HCT116 (cell line): ENCODE measurements at regions not wholly inside any gene's neighbourhood (a gene's known extent, or its start where the extent isn't known, plus 50 kb on each side); places are given as distances from the start of the nearest gene placed in this dataset.

ENCODE experiments used
- ATAC-seq: fragments of 200-7000 bp; cut with Tn5 transposase; 2 replicates; pipeline ENCODE4 v1.9.1; 2020; ENCODE audit warnings: mild to moderate bottlenecking, moderate library complexity
- BruUV-seq: library from RNA; stranded (reverse); fragments of 400-500 nt; replicated peaks from 2 replicates; lab custom pipeline; 2021; lab: Mats Ljungman, UMichigan
- CTCF ChIA-PET: fragments of 300-600 bp; sonication (Branson Sonifier 250); formaldehyde crosslinking; loops from one replicate; lab custom pipeline; 2021; ENCODE audit warnings: antibody characterized with exemption; lab: Charles Lee
- POLR2A ChIA-PET: fragments of 300-600, 350-600 bp; sonication (Branson Sonifier 250); formaldehyde crosslinking; loops from one replicate; lab custom pipeline; 2021; ENCODE audit warnings: antibody characterized with exemption; lab: Charles Lee
- RAD21 ChIA-PET, 2 experiments: fragments of 300-600 bp; sonication (Branson Sonifier 250); formaldehyde crosslinking; loops; one replicate each; lab custom pipeline; 2023; ENCODE audit warnings: low total read pairs in 2 of 2; ENCODE audit not compliant: uncharacterized antibody in 2 of 2, unreplicated experiment in 2 of 2, low non-redundant PET in 1 of 2; lab: Charles Lee
- DNase-seq: peaks from one replicate; pipeline ENCODE4 v3.0.0-alpha.2; 2010; ENCODE audit warnings: low read depth, low spot score
- H2AFZ ChIP-seq: fragments of 200-600 bp; shearing (Covaris generic), sonication (generic); 2 replicates; pipeline ENCODE4 v1.6.1; 2017; ENCODE audit warnings: low read depth, mixed run types, mixed read lengths, antibody characterized with exemption, low read length; ENCODE audit not compliant: poor library complexity, severe bottlenecking
- H3K27ac ChIP-seq: 2 replicates; pipeline ENCODE4 v1.5.1; 2012; ENCODE audit warnings: low read depth, low read length
- H3K27me3 ChIP-seq: fragments of 200-600 bp; sonication (generic); 2 replicates; pipeline ENCODE4 v1.6.1; 2016; ENCODE audit warnings: mixed run types, low read length, mixed read lengths; ENCODE audit not compliant: insufficient read depth
- H3K36me3 ChIP-seq, 2 experiments: fragments of 200-500 bp in 1 of 2; fragments of 200-600 bp in 1 of 2; sonication (Bioruptor generic) in 1 of 2; sonication (generic) in 1 of 2; 2 replicates each; pipeline versions ENCODE4 v1.5.1 to v1.6.1; 2014 to 2016; ENCODE audit warnings: low read length in 2 of 2, inconsistent platforms in 1 of 2, mixed read lengths in 1 of 2, mixed run types in 1 of 2; ENCODE audit not compliant: insufficient read depth in 2 of 2, control insufficient read depth in 1 of 2
- H3K4me1 ChIP-seq, 2 experiments: fragments of 200-600 bp in 1 of 2; sonication (generic) in 1 of 2; 2 replicates each; pipeline versions ENCODE4 v1.5.1 to v1.6.1; 2012 to 2017; ENCODE audit warnings: low read length in 2 of 2, inconsistent platforms in 1 of 2, mild to moderate bottlenecking in 1 of 2, mixed read lengths in 1 of 2, mixed run types in 1 of 2, moderate library complexity in 1 of 2; ENCODE audit not compliant: insufficient read depth in 2 of 2, control insufficient read depth in 1 of 2
- H3K4me2 ChIP-seq: fragments of 200-600 bp; sonication (generic); 2 replicates; pipeline ENCODE4 v1.6.1; 2017; ENCODE audit warnings: mixed run types, low read length, mixed read lengths
- H3K4me3 ChIP-seq, 2 experiments: fragments of 200-600 bp in 1 of 2; sonication (generic) in 1 of 2; replicated peaks in 1 of 2; 2 replicates each; pipeline ENCODE4 v1.5.1; 2011 to 2016; ENCODE audit warnings: low read length in 2 of 2, control low read depth in 1 of 2, low read depth in 1 of 2, mild to moderate bottlenecking in 1 of 2, mixed read lengths in 1 of 2, mixed run types in 1 of 2
- H3K79me2 ChIP-seq: fragments of 200-600 bp; sonication (generic); 2 replicates; pipeline ENCODE4 v1.6.1; 2017; ENCODE audit warnings: mild to moderate bottlenecking, mixed run types, low read length, moderate library complexity, mixed read lengths; ENCODE audit not compliant: insufficient read depth
- H3K9ac ChIP-seq: fragments of 200-600 bp; sonication (generic); 2 replicates; pipeline ENCODE4 v1.6.1; 2016; ENCODE audit warnings: low read length, mixed read lengths
- H3K9me2 ChIP-seq: fragments of 200-600 bp; sonication (generic), shearing (Covaris generic); 2 replicates; pipeline ENCODE4 v1.6.1; 2017; ENCODE audit warnings: mixed run types, mild to moderate bottlenecking, moderate library complexity; ENCODE audit not compliant: insufficient read depth
- H3K9me3 ChIP-seq, 2 experiments: fragments of 200-500 bp in 1 of 2; fragments of 200-600 bp in 1 of 2; sonication (Bioruptor generic) in 1 of 2; sonication (generic) in 1 of 2; 2 replicates each; pipeline ENCODE4 v1.6.1; 2014 to 2017; ENCODE audit warnings: low read length in 2 of 2, mixed read lengths in 2 of 2, inconsistent platforms in 1 of 2, low read depth in 1 of 2, mild to moderate bottlenecking in 1 of 2, mixed run types in 1 of 2, moderate library complexity in 1 of 2; ENCODE audit not compliant: control insufficient read depth in 1 of 2, insufficient read depth in 1 of 2
- H4K20me1 ChIP-seq: fragments of 200-600 bp; sonication (generic), shearing (Covaris generic); 2 replicates; pipeline ENCODE4 v1.6.1; 2017; ENCODE audit warnings: mixed run types, mild to moderate bottlenecking, moderate library complexity; ENCODE audit not compliant: insufficient read depth
- ATF3 ChIP-seq: IDR thresholded peaks from 2 replicates; pipeline ENCODE4 v1.6.1; 2012
- CEBPB ChIP-seq: IDR thresholded peaks from 2 replicates; pipeline ENCODE4 v1.6.1; 2012; ENCODE audit warnings: low read depth
- CTCF ChIP-seq, 3 experiments: fragments of 200-600 bp in 1 of 3; sonication (generic) in 1 of 3; IDR thresholded peaks in 2 of 3; conservative IDR thresholded peaks in 1 of 3; 2 replicates each; pipeline ENCODE4 v1.5.1; 2012 to 2017; ENCODE audit warnings: low read depth in 2 of 3, low read length in 2 of 3, antibody characterized with exemption in 1 of 3, borderline replicate concordance in 1 of 3, control low read depth in 1 of 3, mild to moderate bottlenecking in 1 of 3, mixed read lengths in 1 of 3, mixed run types in 1 of 3, moderate library complexity in 1 of 3; ENCODE audit not compliant: insufficient read depth in 1 of 3
- EGR1 ChIP-seq: IDR thresholded peaks from 2 replicates; pipeline ENCODE4 v1.6.1; 2012; ENCODE audit warnings: low read depth
- EZH2phosphoT487 ChIP-seq: fragments of 200-600 bp; IDR thresholded peaks from 2 replicates; pipeline ENCODE4 v1.6.1; 2018; ENCODE audit warnings: antibody characterized with exemption, borderline replicate concordance
- FOSL1 ChIP-seq: IDR thresholded peaks from 2 replicates; pipeline ENCODE4 v1.6.1; 2012; ENCODE audit warnings: low read depth
- JUND ChIP-seq: IDR thresholded peaks from 2 replicates; pipeline ENCODE4 v1.6.1; 2012
- MAX ChIP-seq: IDR thresholded peaks from 2 replicates; pipeline ENCODE4 v1.6.1; 2012
- POLR2A ChIP-seq: IDR thresholded peaks from 2 replicates; pipeline ENCODE4 v1.7.0; 2011; ENCODE audit warnings: borderline replicate concordance; ENCODE audit not compliant: insufficient read depth, insufficient read length; ENCODE audit errors: extremely low read depth
- POLR2AphosphoS5 ChIP-seq: IDR thresholded peaks from 2 replicates; pipeline ENCODE4 v1.6.1; 2011; ENCODE audit warnings: mild to moderate bottlenecking, low read depth, low read length, moderate library complexity
- RAD21 ChIP-seq: IDR thresholded peaks from 2 replicates; pipeline ENCODE4 v1.6.1; 2012; ENCODE audit warnings: low read depth, mild to moderate bottlenecking
- REST ChIP-seq: IDR thresholded peaks from 2 replicates; pipeline ENCODE4 v1.6.1; 2012; ENCODE audit warnings: low read depth
- SIN3A ChIP-seq: IDR thresholded peaks from 2 replicates; pipeline ENCODE4 v1.6.1; 2012; ENCODE audit warnings: low read depth
- SP1 ChIP-seq: IDR thresholded peaks from 2 replicates; pipeline ENCODE4 v1.6.1; 2012; ENCODE audit warnings: low read depth
- SRF ChIP-seq: IDR thresholded peaks from 2 replicates; pipeline ENCODE4 v1.6.1; 2012; ENCODE audit warnings: low read depth
- TCF7L2 ChIP-seq: IDR thresholded peaks from 2 replicates; pipeline ENCODE4 v1.7.0; 2011; ENCODE audit warnings: borderline replicate concordance, inconsistent platforms; ENCODE audit not compliant: insufficient read depth, insufficient read length; ENCODE audit errors: extremely low read depth
- YY1 ChIP-seq: IDR thresholded peaks from 2 replicates; pipeline ENCODE4 v1.6.1; 2011; ENCODE audit warnings: low read length, low read depth, moderate library complexity, mild to moderate bottlenecking; ENCODE audit not compliant: insufficient replicate concordance; ENCODE audit errors: extremely low read depth
- ZBTB33 ChIP-seq: IDR thresholded peaks from 2 replicates; pipeline ENCODE4 v1.6.1; 2011; ENCODE audit warnings: mild to moderate bottlenecking, low read length, moderate library complexity; ENCODE audit not compliant: insufficient replicate concordance; ENCODE audit errors: extremely low read depth
- ZFX ChIP-seq: fragments of 450-650 bp; IDR thresholded peaks from 2 replicates; pipeline ENCODE4 v1.6.1; 2017
- ZNF274 ChIP-seq: fragments of 200-500 bp; sonication (Bioruptor generic); IDR thresholded peaks from 2 replicates; pipeline ENCODE4 v1.6.1; 2014; ENCODE audit warnings: mild to moderate bottlenecking, low read depth, low read length, inconsistent platforms
- intact Hi-C: fragments of 100-400 bp; cut with micrococcal nuclease; formaldehyde crosslinking; loops from 2 replicates; pipeline ENCODE4 v1.10.0; 2022

- TF ChIP-seq ATF3 (no peak), SP1 (no peak), SIN3A (no peak), REST (no peak), JUND (no peak), POLR2A (no peak), ZBTB33 (no peak), EZH2phosphoT487 (no peak), CTCF (IDR thresholded peaks at IDR 0.05 in 2 of 3, conservative IDR thresholded peaks at IDR 0.05 in 1 of 3; ENCODE audit: borderline replicate concordance in 1 of 3, insufficient read depth in 1 of 3, low read depth in 2 of 3, low read length in 2 of 3) (no peak), POLR2AphosphoS5 (no peak), ZFX (no peak), ZNF274 (no peak), CEBPB (no peak), FOSL1 (no peak), EGR1 (no peak), TCF7L2 (no peak), SRF (no peak), YY1 (no peak), RAD21 (no peak), MAX (no peak)
- RAD21 ChIA-PET, result no interaction called here
- no peaks in the 10 kb centered on the region for H4K20me1 ChIP-seq
Measured at GRCh38 chr5:87562068-87562467, 149.3 kb upstream of the CCNH start.

More at GRCh38 chr5:87562068-87562467, 149.3 kb upstream of the CCNH start:
- POLR2A ChIA-PET, result no interaction called here
- Histone ChIP-seq H3K4me1 (no peaks in the 10 kb centered on the region), H3K27me3 (no peaks in the 10 kb centered on the region), H3K9ac (no peak overlapping the region), H3K4me3 (no peak overlapping the region), H2AFZ (no peak overlapping the region), H3K9me2 (no peaks in the 10 kb centered on the region), H3K4me2 (no peak overlapping the region), H3K9me3 (no peaks in the 10 kb centered on the region; a peak in 1 of 4 replicates), H3K79me2 (no peaks in the 10 kb centered on the region), H3K36me3 (no peaks in the 10 kb centered on the region), H3K27ac (no peak overlapping the region)
- BruUV-seq, result no TSS peak
- intact Hi-C loops, result no loop called here
- CTCF ChIA-PET, result no interaction called here
- ATAC-seq, result no peak
- no peak for DNase-seq
